BJ (cell line): ENCODE measurements at regions not wholly inside any gene's neighbourhood (a gene's known extent, or its start where the extent isn't known, plus 50 kb on each side); places are given as distances from the start of the nearest gene placed in this dataset.
"Not testable (repeated sequence)": the region's sequence is repeated elsewhere in the genome, so short reads cannot be mapped to it uniquely, and the experiment has no call there.

Experiments used
- CTCF ChIA-PET: fragments of 350-600 bp; formaldehyde crosslinking; extraction: SDS; loops from one replicate; lab custom pipeline; 2021; ENCODE audit warnings: antibody characterized with exemption, inconsistent platforms; lab: Yijun Ruan, JAX
- POLR2A ChIA-PET: fragments of 300-600 bp; sonication (Branson Sonifier 250); formaldehyde crosslinking; extraction: SDS; loops from one replicate; lab custom pipeline; 2021; ENCODE audit warnings: antibody characterized with exemption; lab: Charles Lee
- DNase-seq: peaks from one replicate; pipeline ENCODE4 v3.0.0-alpha.2; 2011; ENCODE audit warnings: low read depth
- H3K27me3 ChIP-seq: 2 replicates; pipeline ENCODE4 v1.6.0; 2011; ENCODE audit warnings: low read length; ENCODE audit not compliant: control insufficient read depth, insufficient read depth
- H3K36me3 ChIP-seq: 2 replicates; pipeline ENCODE4 v1.5.1; 2011; ENCODE audit warnings: low read length; ENCODE audit not compliant: control insufficient read depth, insufficient read depth
- H3K4me3 ChIP-seq: 2 replicates; pipeline ENCODE4 v1.5.1; 2011; ENCODE audit warnings: low read depth, mild to moderate bottlenecking, control low read depth, low read length
- TF ChIP-seq, protein P1 (sequence below): IDR thresholded peaks from 2 replicates; pipeline ENCODE4 v1.5.1; 2011; ENCODE audit warnings: low read depth, mild to moderate bottlenecking, control low read depth, inconsistent platforms, low read length, moderate library complexity; ENCODE audit not compliant: insufficient read depth

GRCh38 chr22:44640618-44641155, 61.3 kb upstream of the PRR5 start:
- TF ChIP-seq, protein P1, sequence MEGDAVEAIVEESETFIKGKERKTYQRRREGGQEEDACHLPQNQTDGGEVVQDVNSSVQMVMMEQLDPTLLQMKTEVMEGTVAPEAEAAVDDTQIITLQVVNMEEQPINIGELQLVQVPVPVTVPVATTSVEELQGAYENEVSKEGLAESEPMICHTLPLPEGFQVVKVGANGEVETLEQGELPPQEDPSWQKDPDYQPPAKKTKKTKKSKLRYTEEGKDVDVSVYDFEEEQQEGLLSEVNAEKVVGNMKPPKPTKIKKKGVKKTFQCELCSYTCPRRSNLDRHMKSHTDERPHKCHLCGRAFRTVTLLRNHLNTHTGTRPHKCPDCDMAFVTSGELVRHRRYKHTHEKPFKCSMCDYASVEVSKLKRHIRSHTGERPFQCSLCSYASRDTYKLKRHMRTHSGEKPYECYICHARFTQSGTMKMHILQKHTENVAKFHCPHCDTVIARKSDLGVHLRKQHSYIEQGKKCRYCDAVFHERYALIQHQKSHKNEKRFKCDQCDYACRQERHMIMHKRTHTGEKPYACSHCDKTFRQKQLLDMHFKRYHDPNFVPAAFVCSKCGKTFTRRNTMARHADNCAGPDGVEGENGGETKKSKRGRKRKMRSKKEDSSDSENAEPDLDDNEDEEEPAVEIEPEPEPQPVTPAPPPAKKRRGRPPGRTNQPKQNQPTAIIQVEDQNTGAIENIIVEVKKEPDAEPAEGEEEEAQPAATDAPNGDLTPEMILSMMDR: no peak
- H3K36me3 ChIP-seq: no peaks in the 10 kb centered on the region
- POLR2A ChIA-PET: no interaction called here
- CTCF ChIA-PET: interaction anchor here (1.1 kb wide), 1 partner anchor 9 kb away, joined by 5 read pairs; no protein-coding TSS in a partner anchor
- H3K27me3 ChIP-seq: no peaks in the 10 kb centered on the region
- no peak for DNase-seq
- H3K4me3 ChIP-seq: no peak overlapping the region

DNA sequence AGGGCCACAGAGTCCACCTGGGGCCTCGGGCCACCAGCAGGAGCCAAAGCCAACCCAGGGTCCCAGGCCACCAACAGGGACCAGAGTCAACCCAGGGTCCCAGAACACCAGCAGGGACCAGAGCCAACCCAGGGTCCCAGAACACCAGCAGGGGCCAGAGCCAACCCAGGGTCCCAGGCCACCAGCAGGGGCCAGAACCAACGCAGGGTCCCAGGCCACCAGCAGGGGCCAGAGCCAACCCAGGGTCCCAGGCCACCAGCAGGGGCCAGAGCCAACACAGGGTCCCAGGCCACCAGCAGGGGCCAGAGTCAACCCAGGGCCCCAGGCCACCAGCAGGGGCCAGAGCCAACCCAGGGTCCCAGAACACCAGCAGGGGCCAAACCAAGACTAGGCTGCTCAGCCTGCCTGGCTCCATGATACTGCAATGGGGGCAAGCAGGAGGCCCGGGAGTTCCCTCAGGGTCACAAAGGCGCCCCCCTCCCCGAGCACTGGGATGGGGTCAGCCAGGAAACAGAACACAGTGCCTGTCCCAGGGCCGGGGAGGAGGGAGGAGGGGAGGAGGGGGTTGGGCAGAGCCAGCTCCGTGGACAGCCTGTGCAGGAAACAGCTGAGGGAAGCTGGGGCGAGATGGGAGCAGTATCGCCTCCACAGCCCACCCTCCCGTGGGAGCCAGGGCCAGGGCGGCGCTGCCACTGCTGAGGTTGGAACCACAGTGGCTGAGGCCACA, 62.0 kb upstream of the PRR5 start:
- POLR2A ChIA-PET: no interaction called here
- CTCF ChIA-PET: interaction anchor here (1.0 to 1.4 kb wide), 3 partner anchors 10 to 44 kb away, joined by 3 to 5 read pairs (median 4); no protein-coding TSS in a partner anchor
- Histone ChIP-seq H3K4me3 (no peak overlapping the region), H3K27me3 (no peaks in the 10 kb centered on the region), H3K36me3 (no peaks in the 10 kb centered on the region)
- TF ChIP-seq, protein P1: no peak
- no peak for DNase-seq

DNA sequence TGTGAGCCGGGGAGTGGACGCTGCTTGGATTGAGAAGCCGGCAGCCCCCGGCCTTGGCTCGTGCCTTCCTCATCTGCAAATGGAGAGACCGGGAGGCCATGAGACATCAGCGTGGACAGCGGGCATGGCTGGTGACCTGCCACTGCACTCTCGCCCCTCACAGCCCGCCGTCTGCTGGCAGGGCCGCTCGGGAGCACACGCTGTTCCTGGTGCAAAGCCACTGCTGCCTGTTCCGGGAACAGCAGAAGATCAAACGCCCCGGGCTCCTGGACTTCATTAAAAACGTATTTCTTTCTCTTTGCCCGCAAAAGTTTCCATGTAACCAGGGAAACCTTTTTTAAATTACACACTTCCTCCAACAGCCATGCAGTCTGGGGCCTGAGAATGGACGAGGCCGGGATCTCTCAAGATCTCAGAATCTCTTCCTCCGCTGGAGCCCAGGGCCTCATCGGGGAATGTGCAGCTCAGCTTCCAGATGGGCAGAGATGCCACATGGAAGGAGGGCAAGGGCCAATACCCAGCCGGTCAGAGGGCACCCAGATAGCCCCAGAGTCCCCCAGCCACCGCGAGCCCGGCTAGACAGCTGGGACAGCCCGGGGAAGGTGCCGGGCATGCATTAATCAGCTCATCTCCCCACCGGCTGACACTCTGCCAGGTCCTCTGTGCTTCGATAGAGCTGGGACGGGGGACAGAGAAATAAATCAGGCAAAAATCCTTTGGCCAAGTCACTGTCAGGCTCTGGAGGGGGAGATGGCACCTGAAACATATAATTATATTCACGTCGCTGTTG, 62.8 kb upstream of the PRR5 start:
- Histone ChIP-seq H3K27me3 (no peaks in the 10 kb centered on the region), H3K4me3 (no peak overlapping the region), H3K36me3 (no peaks in the 10 kb centered on the region)
- TF ChIP-seq, protein P1: peak; percentile 11; the same call in 1 of the 2 replicates
- ChIA-PET CTCF (interaction anchor here (1.0 to 1.4 kb wide), 2 partner anchors 19 to 45 kb away, joined by 3 to 4 read pairs; no protein-coding TSS in a partner anchor), POLR2A (no interaction called here)
- DNase-seq: peak; percentile 22

DNA sequence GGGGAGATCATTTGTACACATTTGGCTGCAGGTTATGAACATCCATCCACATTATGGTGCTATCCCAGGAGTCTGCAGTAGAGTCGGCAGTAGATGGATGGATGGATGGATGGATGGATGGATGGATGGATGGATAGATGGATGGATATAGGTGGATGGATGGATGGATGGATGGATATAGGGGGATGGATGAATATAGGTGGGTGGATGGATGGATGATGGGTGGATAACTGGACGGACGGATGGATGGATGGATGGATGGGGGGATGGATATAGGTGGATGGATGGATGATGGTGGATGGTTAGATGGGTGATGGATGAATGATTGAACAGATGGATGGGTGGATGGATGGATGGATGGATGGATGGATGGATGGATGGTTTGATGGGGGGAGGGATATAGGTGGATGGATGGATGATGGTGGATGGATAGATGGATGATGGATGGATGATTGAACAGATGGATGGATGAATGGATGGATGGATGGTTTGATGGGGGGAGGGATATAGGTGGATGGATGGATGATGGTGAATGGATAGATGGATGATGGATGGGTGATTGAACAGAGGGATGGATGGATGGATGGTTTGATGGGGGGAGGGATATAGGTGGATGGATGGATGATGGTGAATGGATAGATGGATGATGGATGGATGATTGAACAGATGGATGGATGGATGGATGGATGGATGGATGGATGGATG, 65.3 kb upstream of the PRR5 start:
- H3K4me3 ChIP-seq, CTCF ChIA-PET, H3K27me3 ChIP-seq, H3K36me3 ChIP-seq, POLR2A ChIA-PET, DNase-seq: not testable (repeated sequence)

DNA sequence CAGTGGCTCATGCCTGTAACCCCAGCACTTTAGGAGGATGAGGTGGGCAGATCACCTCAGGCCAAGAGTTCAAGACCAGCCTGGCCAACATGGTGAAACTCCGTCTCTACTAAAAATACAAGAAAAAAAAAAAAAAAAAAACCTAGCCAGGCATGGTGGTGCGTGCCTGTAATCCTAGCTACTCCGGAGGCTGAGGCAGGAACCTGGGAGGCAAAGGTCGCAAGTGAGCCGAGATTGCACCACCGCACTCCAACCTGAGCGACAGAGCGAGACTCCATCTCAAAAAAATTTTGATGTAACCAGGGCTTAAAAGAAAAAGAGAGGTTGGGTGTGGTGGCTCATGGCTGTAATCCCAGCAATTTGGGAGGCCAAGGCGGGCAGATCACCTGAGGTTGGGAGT, 66.4 kb upstream of the PRR5 start:
- H3K27me3 ChIP-seq, POLR2A ChIA-PET, DNase-seq, H3K4me3 ChIP-seq, H3K36me3 ChIP-seq: not testable (repeated sequence)
- CTCF ChIA-PET: interaction anchor here (0.7 kb wide), 1 partner anchor 690 kb away, joined by 3 read pairs; no protein-coding TSS in a partner anchor
